IPS-18a (cell line): ENCODE measurements at regions not wholly inside any gene's neighbourhood (a gene's known extent, or its start where the extent isn't known, plus 50 kb on each side); places are given as distances from the start of the nearest gene placed in this dataset.

Experiments
- H3K27ac ChIP-seq: one replicate; pipeline ENCODE4 v1.5.1; 2013; ENCODE audit warnings: low read length
- H3K27me3 ChIP-seq: one replicate; pipeline ENCODE4 v1.6.1; 2013; ENCODE audit warnings: mild to moderate bottlenecking, low read length; ENCODE audit not compliant: control insufficient read depth, insufficient read depth
- H3K36me3 ChIP-seq: one replicate; pipeline ENCODE4 v1.6.1; 2013; ENCODE audit warnings: low read depth, low read length; ENCODE audit not compliant: control insufficient read depth
- H3K4me1 ChIP-seq: one replicate; pipeline ENCODE4 v1.6.1; 2013; ENCODE audit warnings: low read depth, low read length; ENCODE audit not compliant: control insufficient read depth
- H3K4me3 ChIP-seq: one replicate; pipeline ENCODE4 v1.5.1; 2013; ENCODE audit warnings: low read length
- H3K9ac ChIP-seq: one replicate; pipeline ENCODE4 v1.6.1; 2013; ENCODE audit warnings: mild to moderate bottlenecking, low read length, moderate library complexity
- H3K9me3 ChIP-seq: one replicate; pipeline ENCODE4 v1.6.1; 2013; ENCODE audit warnings: low read depth, low read length; ENCODE audit not compliant: control insufficient read depth

DNA sequence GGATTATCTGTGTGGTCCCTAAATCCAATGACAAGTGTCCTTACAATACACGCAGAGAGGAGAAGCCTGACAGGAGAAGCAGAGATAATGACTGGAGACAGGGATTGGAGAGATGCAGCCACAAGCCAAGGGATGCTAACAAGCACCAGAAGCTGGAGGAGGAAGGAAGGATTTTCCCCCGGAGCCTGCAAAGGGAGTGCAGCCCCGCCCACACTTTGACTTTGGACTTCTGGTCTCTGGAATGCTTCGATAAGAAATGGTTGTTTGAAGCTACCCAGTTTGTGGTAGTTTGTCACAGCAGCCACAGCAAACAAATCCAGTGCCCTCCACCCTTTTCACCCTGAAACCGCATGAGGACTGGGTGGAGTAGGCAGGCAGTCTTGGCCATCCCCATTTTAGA lies 77.2 kb upstream of the BOD1 start:
- no peaks in the 10 kb centered on the region for H3K9me3 ChIP-seq
- no peaks in the 10 kb centered on the region for H3K27me3 ChIP-seq
- no peak overlapping the region for H3K9ac ChIP-seq
- H3K4me3 ChIP-seq: no peak overlapping the region
- H3K36me3 ChIP-seq: no peaks in the 10 kb centered on the region
- H3K27ac ChIP-seq: no peak overlapping the region
- H3K4me1 ChIP-seq: peaks cover 23% of the 10 kb centered on the region

DNA sequence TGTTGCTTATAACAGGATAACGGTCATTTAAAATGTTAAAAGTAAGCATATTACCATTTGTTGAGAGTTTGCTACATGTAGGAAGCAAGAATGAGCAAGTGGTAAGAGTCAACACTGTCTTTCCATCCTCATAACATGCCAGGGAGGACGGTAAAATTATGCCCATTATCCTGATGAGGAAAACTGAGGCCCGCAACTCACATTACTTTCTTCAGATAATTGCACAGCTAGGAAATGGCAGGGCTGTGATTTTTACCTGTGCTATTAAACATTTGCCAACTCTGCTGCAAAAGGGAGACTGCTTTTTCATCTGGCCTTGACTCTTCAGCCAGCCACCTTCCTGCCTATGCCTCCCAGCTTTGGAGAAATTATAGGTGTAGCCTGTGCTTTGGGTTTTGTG lies 79.8 kb upstream of the BOD1 start:
- Histone ChIP-seq H3K4me3 (no peak overlapping the region), H3K36me3 (no peaks in the 10 kb centered on the region), H3K9ac (no peak overlapping the region), H3K9me3 (no peaks in the 10 kb centered on the region), H3K27me3 (no peaks in the 10 kb centered on the region), H3K4me1 (peaks cover 10% of the 10 kb centered on the region), H3K27ac (no peak overlapping the region)

DNA sequence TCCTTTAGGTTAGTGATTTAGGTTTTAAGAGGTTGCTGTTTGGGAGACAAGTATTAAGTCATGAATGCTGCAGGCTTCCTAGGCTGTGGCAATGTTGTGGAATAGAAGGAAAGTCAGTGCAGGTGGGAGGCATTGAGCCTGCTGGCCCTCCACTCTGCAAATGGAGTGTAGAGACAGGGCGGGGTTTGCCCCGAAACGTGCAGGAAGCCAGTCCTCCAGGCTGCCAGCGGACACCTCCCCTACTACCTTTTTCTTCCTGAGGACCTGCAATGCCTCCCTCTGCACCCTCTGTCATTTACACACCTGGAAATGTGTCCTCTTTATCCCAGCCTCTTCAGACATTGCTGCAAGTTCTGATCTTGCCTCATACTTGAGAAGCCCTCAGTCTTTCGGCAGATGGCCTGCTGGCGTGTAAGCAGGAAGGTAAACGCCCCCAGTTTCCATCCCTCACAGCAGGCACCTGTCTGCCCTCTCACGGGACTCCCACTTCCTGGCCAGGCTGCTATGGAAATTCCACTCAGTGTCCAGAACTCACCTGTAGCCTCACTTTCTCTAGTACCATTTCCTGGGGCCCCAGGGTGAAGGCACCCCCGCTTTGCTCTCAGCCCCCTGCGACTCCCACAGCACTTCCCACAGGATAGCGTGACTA lies 81.6 kb upstream of the BOD1 start:
- H3K27me3 ChIP-seq: no peaks in the 10 kb centered on the region
- no peaks in the 10 kb centered on the region for H3K9me3 ChIP-seq
- no peak overlapping the region for H3K9ac ChIP-seq
- no peak overlapping the region for H3K27ac ChIP-seq
- peaks cover 10% of the 10 kb centered on the region for H3K4me1 ChIP-seq
- no peak overlapping the region for H3K4me3 ChIP-seq
- H3K36me3 ChIP-seq: no peaks in the 10 kb centered on the region

DNA sequence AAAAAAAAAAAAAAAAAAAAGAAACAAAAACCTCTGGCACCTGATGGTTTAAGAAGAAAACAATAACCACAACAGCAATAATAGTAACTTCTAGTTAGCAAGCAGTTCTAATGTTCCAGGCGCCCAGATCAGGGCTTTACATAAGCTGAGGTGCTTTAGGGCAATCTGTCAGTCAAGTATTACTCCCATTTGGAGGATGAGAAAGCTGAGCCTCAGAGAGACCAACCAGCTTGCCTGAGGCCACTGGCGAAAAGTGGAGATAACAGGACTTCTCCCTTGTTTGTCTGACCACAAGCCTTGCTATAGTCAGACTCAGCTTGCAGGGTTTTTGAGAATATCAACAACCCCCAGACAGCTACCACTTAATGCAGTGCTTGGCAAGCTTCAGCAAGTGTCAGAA lies 83.5 kb upstream of the BOD1 start:
- Histone ChIP-seq H3K4me3 (no peak overlapping the region), H3K36me3 (no peaks in the 10 kb centered on the region), H3K27ac (no peak overlapping the region), H3K4me1 (peaks cover 10% of the 10 kb centered on the region), H3K9ac (no peak overlapping the region), H3K27me3 (no peaks in the 10 kb centered on the region), H3K9me3 (no peaks in the 10 kb centered on the region)

DNA sequence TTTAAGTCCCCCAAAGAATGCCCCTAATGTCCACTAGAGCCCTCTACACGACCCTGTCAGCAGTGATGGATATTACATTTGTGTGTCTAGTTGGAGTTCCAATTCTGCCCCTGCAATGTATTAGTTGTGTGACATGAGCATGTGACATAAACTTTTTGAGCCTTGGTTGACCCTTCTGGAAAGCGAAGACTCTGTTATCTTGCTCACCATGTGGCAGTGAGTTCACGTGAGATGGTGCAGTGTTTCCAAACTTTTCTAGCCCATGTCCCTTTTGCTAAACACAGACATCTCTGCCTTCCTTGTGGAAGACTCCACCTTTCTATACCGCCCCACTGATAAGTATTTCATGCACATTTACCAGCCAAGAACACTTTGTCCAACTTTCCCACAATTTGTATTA lies 87.0 kb upstream of the BOD1 start:
- H3K27me3 ChIP-seq: no peaks in the 10 kb centered on the region
- no peaks in the 10 kb centered on the region for H3K9me3 ChIP-seq
- no peak overlapping the region for H3K4me3 ChIP-seq
- no peak overlapping the region for H3K9ac ChIP-seq
- no peaks in the 10 kb centered on the region for H3K36me3 ChIP-seq
- no peak overlapping the region for H3K27ac ChIP-seq
- H3K4me1 ChIP-seq: no peaks in the 10 kb centered on the region

DNA sequence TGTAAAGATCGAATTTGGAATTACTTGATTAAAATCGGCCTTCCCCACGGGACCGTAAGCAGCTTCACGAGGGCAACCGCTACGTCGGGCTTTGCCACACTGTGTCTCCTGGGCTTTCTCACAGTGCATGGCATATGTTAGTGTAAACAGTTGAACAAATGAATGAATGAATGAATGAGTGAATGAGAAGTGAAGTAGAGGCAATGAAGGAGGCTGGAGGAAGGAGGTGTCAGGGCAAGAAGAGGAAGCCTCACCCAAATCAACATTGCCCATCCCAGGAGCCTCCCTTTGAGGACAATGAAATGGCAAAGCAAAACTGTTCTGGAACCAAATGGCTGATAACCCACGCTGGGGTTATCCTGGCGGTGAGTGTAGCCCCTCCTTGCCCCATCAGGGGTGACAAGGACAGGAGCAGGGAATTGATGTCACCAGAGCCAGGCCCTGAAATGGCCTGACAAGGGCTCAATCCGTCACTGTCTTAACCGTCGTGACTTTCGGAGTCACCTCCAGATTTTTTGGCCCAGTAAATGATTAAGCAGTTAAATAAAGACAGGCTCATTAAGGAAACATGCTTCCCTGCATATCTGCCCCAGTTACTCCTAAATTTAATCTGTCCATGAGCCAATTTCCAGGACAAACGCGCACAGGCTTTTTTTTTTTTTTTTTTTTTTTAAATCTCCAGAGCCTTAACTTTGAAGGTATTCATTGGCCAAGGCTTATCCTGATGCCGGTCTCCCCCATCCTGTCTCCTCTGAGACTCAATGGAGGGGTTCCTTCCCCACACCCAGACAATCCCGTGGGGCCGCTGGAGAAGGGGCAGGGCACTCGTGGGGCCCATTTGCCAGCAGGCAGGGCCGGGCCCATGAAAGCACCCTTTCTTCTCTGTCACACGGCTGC lies 88.4 kb upstream of the BOD1 start:
- Histone ChIP-seq H3K4me3 (no peak overlapping the region), H3K27me3 (no peaks in the 10 kb centered on the region), H3K9ac (no peak overlapping the region), H3K36me3 (no peaks in the 10 kb centered on the region), H3K9me3 (no peaks in the 10 kb centered on the region), H3K27ac (no peak overlapping the region), H3K4me1 (no peaks in the 10 kb centered on the region)

DNA sequence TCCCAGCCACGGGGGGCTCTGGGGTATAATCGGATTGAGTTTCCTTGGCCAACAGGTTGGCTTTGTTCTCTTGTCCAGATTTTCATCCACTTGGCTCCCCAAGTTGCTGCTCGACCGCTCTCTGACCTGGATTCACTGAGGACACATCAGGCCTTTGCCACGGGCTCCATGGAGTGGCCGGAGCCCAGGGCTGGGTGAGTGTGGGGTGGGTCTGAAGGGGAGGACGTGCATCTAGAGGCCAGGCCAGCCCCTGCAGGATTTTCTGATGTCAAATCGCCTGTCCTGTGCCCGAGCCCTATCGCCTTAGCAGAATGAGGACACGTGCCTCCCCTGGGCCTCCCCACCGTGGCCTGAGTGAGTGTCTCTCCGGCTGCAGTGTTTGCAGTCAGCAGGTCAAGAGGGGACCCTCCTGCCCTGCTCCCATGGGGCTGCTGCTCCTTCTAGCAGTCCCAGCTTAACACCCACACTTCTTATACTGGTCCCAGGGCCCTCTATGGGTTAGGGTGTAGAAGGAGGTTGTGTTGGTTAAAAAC lies 89.1 kb upstream of the BOD1 start:
- H3K27me3 ChIP-seq: no peaks in the 10 kb centered on the region
- H3K4me3 ChIP-seq: no peak overlapping the region
- no peak overlapping the region for H3K27ac ChIP-seq

DNA sequence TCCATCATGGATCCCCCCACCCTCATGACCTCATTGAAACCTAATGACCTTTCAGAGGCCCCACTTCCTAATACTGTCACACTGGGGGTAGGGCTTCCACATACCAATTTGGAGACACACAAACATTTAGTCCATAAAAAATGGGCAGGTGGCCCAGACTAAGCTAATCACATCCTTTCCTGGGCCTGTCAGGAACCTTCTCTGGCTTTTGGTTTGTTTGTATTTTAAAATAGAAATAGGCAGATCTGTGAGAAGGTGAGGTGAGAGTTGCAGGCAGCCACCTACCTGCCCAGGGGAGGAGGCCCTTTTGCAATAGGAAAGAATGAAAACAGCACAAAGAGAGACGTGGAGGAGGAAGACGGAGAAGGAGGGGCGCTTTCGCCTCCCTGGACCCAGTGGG lies 90.2 kb upstream of the BOD1 start:
- no peak overlapping the region for H3K27ac ChIP-seq

More for the DNA sequence above, 89.1 kb upstream of the BOD1 start:
- Histone ChIP-seq H3K36me3 (no peaks in the 10 kb centered on the region), H3K9ac (no peak overlapping the region), H3K9me3 (no peaks in the 10 kb centered on the region), H3K4me1 (no peaks in the 10 kb centered on the region)

DNA sequence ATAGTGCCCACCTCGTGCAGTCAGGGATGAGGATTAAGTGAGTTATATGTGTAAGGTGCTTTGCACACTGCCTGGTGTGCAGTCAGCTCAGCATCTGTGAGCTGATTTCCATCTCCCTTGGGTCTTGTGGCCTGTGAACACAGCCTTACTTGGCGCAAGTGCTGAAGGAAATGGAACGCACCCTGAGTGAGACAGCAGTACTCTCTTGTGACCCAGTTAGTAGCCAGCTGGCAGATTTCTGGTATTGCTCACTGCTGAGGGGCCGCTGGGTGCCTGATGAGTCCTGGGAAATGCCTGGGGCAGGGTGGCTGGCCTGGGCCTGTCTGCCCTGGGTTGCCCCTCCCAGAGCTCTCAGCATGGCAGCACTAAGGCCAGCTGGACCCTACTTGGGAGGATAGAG lies 90.9 kb upstream of the BOD1 start:
- no peaks in the 10 kb centered on the region for H3K27me3 ChIP-seq
- H3K27ac ChIP-seq: no peak overlapping the region
- H3K9ac ChIP-seq: no peak overlapping the region
- no peaks in the 10 kb centered on the region for H3K9me3 ChIP-seq
- H3K4me1 ChIP-seq: no peaks in the 10 kb centered on the region
- no peaks in the 10 kb centered on the region for H3K36me3 ChIP-seq
- no peak overlapping the region for H3K4me3 ChIP-seq

More for the DNA sequence above, 90.2 kb upstream of the BOD1 start:
- Histone ChIP-seq H3K4me3 (no peak overlapping the region), H3K4me1 (no peaks in the 10 kb centered on the region), H3K9ac (no peak overlapping the region), H3K9me3 (no peaks in the 10 kb centered on the region), H3K27me3 (no peaks in the 10 kb centered on the region), H3K36me3 (no peaks in the 10 kb centered on the region)

DNA sequence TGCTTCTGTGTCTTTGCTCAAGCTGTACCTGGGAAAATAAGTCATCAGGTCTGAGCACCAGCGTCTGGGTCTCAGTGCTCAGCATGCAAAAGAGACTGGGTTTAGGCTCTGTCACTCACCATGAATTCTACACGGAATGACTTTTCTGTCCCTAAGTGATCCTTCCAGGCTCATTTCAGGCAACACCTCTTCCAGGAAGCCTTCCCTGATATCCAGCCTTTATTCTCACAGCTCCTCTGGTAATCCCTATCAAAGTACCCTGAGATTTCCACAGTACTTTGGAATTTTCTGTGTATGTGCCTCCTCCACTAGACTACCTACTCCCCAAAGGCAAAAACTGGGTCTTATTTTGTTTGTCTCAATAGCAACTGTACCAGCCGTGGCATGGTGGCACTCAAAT lies 92.7 kb upstream of the BOD1 start:
- Histone ChIP-seq H3K27me3 (no peaks in the 10 kb centered on the region), H3K4me1 (no peaks in the 10 kb centered on the region), H3K27ac (no peak overlapping the region), H3K9ac (no peak overlapping the region), H3K36me3 (no peaks in the 10 kb centered on the region), H3K9me3 (no peaks in the 10 kb centered on the region), H3K4me3 (no peak overlapping the region)

DNA sequence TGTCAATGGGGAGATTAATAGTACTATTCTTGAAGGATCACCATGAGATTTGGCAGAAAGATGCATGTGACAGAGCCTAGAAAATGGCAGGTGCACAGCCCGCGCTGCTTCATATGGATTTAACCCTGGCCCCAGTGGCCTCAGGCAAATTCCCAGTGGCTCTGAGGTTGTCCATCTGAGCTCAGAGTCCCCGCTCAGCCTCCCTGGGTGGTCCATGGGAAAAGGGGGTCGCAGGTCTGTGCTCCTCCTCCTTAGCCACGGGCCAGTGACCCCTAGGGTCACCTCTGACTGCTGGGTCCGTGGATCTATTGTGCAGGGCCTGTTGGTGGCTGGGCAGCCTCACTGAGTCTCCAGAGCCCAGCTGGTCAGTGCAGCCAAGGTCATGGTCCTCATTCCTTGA lies 93.3 kb upstream of the BOD1 start:
- Histone ChIP-seq H3K4me1 (no peaks in the 10 kb centered on the region), H3K9ac (no peak overlapping the region)

More for the DNA sequence above, 93.3 kb upstream of the BOD1 start:
- Histone ChIP-seq H3K9me3 (no peaks in the 10 kb centered on the region), H3K36me3 (no peaks in the 10 kb centered on the region), H3K27ac (no peak overlapping the region), H3K4me3 (no peak overlapping the region), H3K27me3 (no peaks in the 10 kb centered on the region)
